ENCODE measurements at regions not wholly inside any gene's neighbourhood (a gene's known extent, or its start where the extent isn't known, plus 50 kb on each side); places are given as distances from the start of the nearest gene placed in this dataset.

DNA sequence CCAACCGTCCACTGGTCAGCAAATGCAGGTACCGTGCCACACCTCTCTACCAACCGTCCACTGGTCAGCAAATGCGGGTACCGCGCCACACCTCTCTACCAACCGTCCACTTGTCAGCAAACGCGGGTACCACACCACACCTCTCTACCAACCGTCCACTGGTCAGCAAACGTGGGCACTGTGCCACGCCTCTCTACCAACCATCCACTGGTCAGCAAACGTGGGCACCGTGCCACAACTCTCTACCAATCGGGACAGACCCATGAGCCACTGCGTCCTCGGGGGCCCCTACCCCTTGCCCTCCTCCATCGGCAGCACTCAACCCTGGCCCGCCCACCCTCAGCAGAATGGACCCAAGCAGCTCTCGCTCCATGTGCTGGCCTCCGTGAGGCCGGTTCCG lies 226.4 kb upstream of the SALL3 start:
- H3K9me3 ChIP-seq, result no peaks in the 10 kb centered on the region
- DNase-seq, result no peak
- intact Hi-C loops (cut with DNase I), result no loop called here

DNA sequence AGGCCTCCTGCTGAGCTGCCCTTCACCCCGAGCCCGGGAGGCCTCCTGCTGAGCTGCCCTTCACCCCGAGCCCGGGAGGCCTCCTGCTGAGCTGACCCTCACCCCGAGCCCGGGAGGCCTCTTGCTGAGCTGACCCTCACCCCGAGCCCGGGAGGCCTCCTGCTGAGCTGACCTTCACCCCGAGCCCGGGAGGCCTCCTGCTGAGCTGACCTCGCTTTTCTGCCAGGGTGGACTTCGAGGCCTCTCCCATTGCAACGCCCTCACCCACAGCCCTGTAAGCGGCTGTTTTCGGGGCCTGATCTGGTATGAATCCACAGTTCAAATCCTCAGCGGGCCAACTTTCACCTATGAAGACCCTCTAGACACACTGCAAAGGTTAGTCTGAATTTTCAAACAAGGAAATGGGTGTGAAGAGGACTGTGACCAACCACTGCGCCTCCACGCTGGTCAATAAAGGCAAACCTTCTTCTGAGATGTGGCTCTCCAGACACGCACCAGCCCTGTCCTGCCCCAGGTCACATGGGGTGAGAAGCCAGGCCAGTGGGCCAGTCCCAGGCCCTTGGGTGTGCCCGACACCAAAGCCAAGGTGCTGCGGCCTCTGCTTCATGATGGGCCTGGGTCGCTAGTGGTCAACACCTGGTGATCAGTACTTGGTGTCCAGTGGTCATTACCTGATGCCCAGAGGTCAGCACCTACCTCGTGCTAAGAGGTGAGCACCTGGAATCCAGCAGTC lies 225.1 kb upstream of the SALL3 start:
- Histone ChIP-seq H3K27ac (no peak overlapping the region), H3K9me3 (no peaks in the 10 kb centered on the region), H3K4me3 (no peak overlapping the region), H3K27me3 (ENCODE audit: low read depth) (no peaks in the 10 kb centered on the region), H3K4me1 (no peaks in the 10 kb centered on the region), H3K36me3 (no peaks in the 10 kb centered on the region)
- TF ChIP-seq, protein P1, sequence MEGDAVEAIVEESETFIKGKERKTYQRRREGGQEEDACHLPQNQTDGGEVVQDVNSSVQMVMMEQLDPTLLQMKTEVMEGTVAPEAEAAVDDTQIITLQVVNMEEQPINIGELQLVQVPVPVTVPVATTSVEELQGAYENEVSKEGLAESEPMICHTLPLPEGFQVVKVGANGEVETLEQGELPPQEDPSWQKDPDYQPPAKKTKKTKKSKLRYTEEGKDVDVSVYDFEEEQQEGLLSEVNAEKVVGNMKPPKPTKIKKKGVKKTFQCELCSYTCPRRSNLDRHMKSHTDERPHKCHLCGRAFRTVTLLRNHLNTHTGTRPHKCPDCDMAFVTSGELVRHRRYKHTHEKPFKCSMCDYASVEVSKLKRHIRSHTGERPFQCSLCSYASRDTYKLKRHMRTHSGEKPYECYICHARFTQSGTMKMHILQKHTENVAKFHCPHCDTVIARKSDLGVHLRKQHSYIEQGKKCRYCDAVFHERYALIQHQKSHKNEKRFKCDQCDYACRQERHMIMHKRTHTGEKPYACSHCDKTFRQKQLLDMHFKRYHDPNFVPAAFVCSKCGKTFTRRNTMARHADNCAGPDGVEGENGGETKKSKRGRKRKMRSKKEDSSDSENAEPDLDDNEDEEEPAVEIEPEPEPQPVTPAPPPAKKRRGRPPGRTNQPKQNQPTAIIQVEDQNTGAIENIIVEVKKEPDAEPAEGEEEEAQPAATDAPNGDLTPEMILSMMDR (IDR thresholded peaks at IDR 0.05), result no peak
- intact Hi-C loops (cut with DNase I), result no loop called here
- peak; percentile 22 for DNase-seq
- ATAC-seq, result no peak

More for the DNA sequence above, 226.4 kb upstream of the SALL3 start:
- ATAC-seq, result no peak
- TF ChIP-seq, protein P1 (IDR thresholded peaks at IDR 0.05), result no peak
- no peak overlapping the region for H3K27ac ChIP-seq
- H3K4me1 ChIP-seq, result no peaks in the 10 kb centered on the region
- no peaks in the 10 kb centered on the region for H3K27me3 ChIP-seq (ENCODE audit: low read depth)
- no peak overlapping the region for H3K4me3 ChIP-seq
- no peaks in the 10 kb centered on the region for H3K36me3 ChIP-seq

DNA sequence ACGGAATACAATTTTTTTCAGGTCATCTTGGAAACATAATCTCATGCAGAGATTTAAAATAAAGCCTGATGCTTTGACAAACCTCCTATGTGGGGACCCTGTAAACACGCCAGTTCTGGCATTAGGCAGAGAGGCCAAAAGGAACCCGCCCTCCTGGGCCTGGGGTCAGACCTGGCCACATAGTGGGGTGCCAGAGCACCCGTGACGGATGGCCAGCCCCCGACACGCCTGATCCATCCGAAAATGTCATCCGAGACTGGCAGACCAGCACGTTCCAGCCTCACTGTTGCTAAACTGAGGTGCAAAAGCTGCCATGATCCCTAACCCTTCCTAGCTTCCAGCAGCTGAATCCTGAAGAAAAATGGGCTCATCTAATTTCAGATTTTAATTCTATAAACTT lies 222.6 kb upstream of the SALL3 start:
- H3K9me3 ChIP-seq, result no peaks in the 10 kb centered on the region
- no peak overlapping the region for H3K4me3 ChIP-seq
- no peaks in the 10 kb centered on the region for H3K4me1 ChIP-seq
- H3K27ac ChIP-seq, result no peak overlapping the region
- ATAC-seq (no peak), DNase-seq (no peak)
- H3K27me3 ChIP-seq (ENCODE audit: low read depth), result no peaks in the 10 kb centered on the region
- TF ChIP-seq, protein P1 (IDR thresholded peaks at IDR 0.05), result no peak
- H3K36me3 ChIP-seq, result no peaks in the 10 kb centered on the region
- intact Hi-C loops (cut with DNase I), result no loop called here

DNA sequence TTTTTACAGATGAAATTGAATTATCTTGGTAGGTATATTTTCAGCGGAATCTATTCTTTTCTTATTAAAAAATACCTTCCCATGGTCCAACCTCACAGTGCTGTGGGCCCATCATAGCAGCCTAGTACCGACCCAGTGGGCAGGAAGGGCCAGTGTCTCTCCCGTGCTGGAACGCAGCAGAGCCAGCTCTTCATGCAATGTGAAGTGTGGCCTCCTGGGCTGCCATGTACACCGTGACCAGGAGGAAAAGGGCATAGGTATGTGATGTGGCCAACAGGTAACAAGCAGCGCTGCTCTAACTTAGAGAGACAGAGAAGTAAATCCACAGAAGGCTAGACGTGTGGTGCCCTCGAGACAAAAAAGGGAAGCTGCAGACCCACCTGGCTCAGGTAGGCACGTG lies 221.1 kb upstream of the SALL3 start:
- no peak for ATAC-seq
- Histone ChIP-seq H3K4me3 (no peak overlapping the region), H3K27me3 (ENCODE audit: low read depth) (no peaks in the 10 kb centered on the region), H3K27ac (no peak overlapping the region), H3K9me3 (no peaks in the 10 kb centered on the region), H3K4me1 (no peaks in the 10 kb centered on the region), H3K36me3 (no peaks in the 10 kb centered on the region)
- intact Hi-C loops (cut with DNase I), result no loop called here
- DNase-seq, result no peak
- TF ChIP-seq, protein P1 (IDR thresholded peaks at IDR 0.05), result no peak

DNA sequence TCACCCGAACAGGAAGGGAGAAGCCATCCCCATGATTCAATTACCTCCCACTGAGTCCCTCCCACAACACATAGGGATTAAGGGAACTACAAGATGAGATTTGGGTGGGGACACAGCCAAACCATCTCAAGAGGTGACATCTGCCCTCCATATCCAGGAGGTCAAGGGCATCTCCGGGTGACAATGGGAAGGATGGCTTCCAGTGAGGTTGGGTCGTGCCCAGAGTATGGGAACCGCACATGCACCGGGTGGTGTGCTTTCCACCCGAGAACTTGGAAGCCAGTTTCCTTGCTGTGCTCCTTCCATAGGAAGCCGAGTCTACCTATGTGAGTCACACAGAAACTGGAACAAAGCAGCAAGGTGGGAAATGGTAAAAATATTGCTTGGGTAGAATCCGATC lies 216.9 kb upstream of the SALL3 start:
- DNase-seq (no peak), ATAC-seq (no peak)
- H3K4me3 ChIP-seq, result no peak overlapping the region
- no peaks in the 10 kb centered on the region for H3K4me1 ChIP-seq
- no peaks in the 10 kb centered on the region for H3K9me3 ChIP-seq
- no peak overlapping the region for H3K27ac ChIP-seq
- H3K27me3 ChIP-seq (ENCODE audit: low read depth), result no peaks in the 10 kb centered on the region
- H3K36me3 ChIP-seq, result no peaks in the 10 kb centered on the region
- TF ChIP-seq, protein P1 (IDR thresholded peaks at IDR 0.05), result no peak
- intact Hi-C loops (cut with DNase I), result no loop called here

Measured in lower lobe of right lung (tissue), 2 donors.